ENCODE measurements at regions not wholly inside any gene's neighbourhood (a gene's known extent, or its start where the extent isn't known, plus 50 kb on each side); places are given as distances from the start of the nearest gene placed in this dataset.

GRCh38 chr10:6657669-6658068, 77.6 kb upstream of the PRKCQ start:
- H3K27me3 ChIP-seq (ENCODE audit: insufficient read depth, low read length), result no peaks in the 10 kb centered on the region
- no peak overlapping the region for H3K4me2 ChIP-seq (ENCODE audit: insufficient read depth, low read length)
- no peaks in the 10 kb centered on the region for H4K20me1 ChIP-seq (ENCODE audit: insufficient read depth, low read length)
- H3K4me3 ChIP-seq (ENCODE audit: insufficient read depth, low read length), result no peak overlapping the region
- TF ChIP-seq, protein P1, sequence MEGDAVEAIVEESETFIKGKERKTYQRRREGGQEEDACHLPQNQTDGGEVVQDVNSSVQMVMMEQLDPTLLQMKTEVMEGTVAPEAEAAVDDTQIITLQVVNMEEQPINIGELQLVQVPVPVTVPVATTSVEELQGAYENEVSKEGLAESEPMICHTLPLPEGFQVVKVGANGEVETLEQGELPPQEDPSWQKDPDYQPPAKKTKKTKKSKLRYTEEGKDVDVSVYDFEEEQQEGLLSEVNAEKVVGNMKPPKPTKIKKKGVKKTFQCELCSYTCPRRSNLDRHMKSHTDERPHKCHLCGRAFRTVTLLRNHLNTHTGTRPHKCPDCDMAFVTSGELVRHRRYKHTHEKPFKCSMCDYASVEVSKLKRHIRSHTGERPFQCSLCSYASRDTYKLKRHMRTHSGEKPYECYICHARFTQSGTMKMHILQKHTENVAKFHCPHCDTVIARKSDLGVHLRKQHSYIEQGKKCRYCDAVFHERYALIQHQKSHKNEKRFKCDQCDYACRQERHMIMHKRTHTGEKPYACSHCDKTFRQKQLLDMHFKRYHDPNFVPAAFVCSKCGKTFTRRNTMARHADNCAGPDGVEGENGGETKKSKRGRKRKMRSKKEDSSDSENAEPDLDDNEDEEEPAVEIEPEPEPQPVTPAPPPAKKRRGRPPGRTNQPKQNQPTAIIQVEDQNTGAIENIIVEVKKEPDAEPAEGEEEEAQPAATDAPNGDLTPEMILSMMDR (IDR thresholded peaks at IDR 0.05; ENCODE audit: extremely low read depth, low read depth, low read length), result no peak
- H2AFZ ChIP-seq (ENCODE audit: low read length), result no peak overlapping the region
- no peaks in the 10 kb centered on the region for H3K36me3 ChIP-seq (ENCODE audit: insufficient read depth, low read length)
- no peaks in the 10 kb centered on the region for H3K4me1 ChIP-seq (ENCODE audit: insufficient read depth, low read length)
- no peaks in the 10 kb centered on the region for H3K9me3 ChIP-seq (ENCODE audit: low read depth, low read length)
- no peaks in the 10 kb centered on the region for H3K79me2 ChIP-seq (ENCODE audit: insufficient read depth, low read length)
- H3K27ac ChIP-seq (ENCODE audit: low read depth, low read length), result no peak overlapping the region
- no peak for DNase-seq (ENCODE audit: insufficient read length, low spot score, missing footprints)

- no peaks in the 10 kb centered on the region for H3K9me3 ChIP-seq (ENCODE audit: low read depth, low read length)
- no peak overlapping the region for H3K4me2 ChIP-seq (ENCODE audit: insufficient read depth, low read length)
- no peak overlapping the region for H3K4me3 ChIP-seq (ENCODE audit: insufficient read depth, low read length)
- no peaks in the 10 kb centered on the region for H3K4me1 ChIP-seq (ENCODE audit: insufficient read depth, low read length)
- TF ChIP-seq, protein P1 (IDR thresholded peaks at IDR 0.05; ENCODE audit: extremely low read depth, low read depth, low read length), result no peak
- no peaks in the 10 kb centered on the region for H3K36me3 ChIP-seq (ENCODE audit: insufficient read depth, low read length)
- H3K79me2 ChIP-seq (ENCODE audit: insufficient read depth, low read length), result no peaks in the 10 kb centered on the region
- no peak for DNase-seq (ENCODE audit: insufficient read length, low spot score, missing footprints)
- no peak overlapping the region for H2AFZ ChIP-seq (ENCODE audit: low read length)
- H4K20me1 ChIP-seq (ENCODE audit: insufficient read depth, low read length), result no peaks in the 10 kb centered on the region
- no peaks in the 10 kb centered on the region for H3K27me3 ChIP-seq (ENCODE audit: insufficient read depth, low read length)
- no peak overlapping the region for H3K27ac ChIP-seq (ENCODE audit: low read depth, low read length)
Measured at GRCh38 chr10:6657196-6657595, 77.1 kb upstream of the PRKCQ start.

DNA sequence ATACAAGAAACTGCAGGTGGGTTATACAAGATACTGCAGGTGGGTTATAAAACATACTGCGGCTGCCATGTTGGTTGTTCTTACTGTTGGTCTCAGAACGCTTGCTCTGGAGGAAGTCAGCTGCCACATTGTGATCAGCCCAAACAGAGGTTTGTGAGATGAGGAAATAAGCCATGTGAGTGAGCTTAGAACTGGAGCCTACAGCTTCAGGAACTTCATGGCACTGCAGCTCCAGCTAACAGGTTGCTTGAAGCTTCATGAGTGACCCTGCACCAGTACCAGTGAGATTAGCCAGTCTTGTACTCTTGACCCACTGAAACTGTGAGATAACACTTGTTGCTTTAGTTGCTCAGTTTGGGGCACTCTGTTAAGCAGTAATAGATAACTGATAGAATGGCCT, 74.5 kb upstream of the PRKCQ start:
- Histone ChIP-seq H2AFZ (ENCODE audit: low read length) (no peak overlapping the region), H3K27ac (ENCODE audit: low read depth, low read length) (no peak overlapping the region), H3K4me3 (ENCODE audit: insufficient read depth, low read length) (no peak overlapping the region), H3K36me3 (ENCODE audit: insufficient read depth, low read length) (no peaks in the 10 kb centered on the region), H3K9me3 (ENCODE audit: low read depth, low read length) (no peaks in the 10 kb centered on the region), H3K79me2 (ENCODE audit: insufficient read depth, low read length) (no peaks in the 10 kb centered on the region), H3K4me2 (ENCODE audit: insufficient read depth, low read length) (no peak overlapping the region), H3K27me3 (ENCODE audit: insufficient read depth, low read length) (no peaks in the 10 kb centered on the region), H3K4me1 (ENCODE audit: insufficient read depth, low read length) (no peaks in the 10 kb centered on the region), H4K20me1 (ENCODE audit: insufficient read depth, low read length) (no peaks in the 10 kb centered on the region)
- TF ChIP-seq, protein P1 (IDR thresholded peaks at IDR 0.05; ENCODE audit: extremely low read depth, low read depth, low read length), result no peak
- DNase-seq (ENCODE audit: insufficient read length, low spot score, missing footprints), result no peak

- Histone ChIP-seq H3K79me2 (ENCODE audit: insufficient read depth, low read length) (no peaks in the 10 kb centered on the region), H3K36me3 (ENCODE audit: insufficient read depth, low read length) (no peaks in the 10 kb centered on the region), H3K4me2 (ENCODE audit: insufficient read depth, low read length) (no peak overlapping the region), H3K4me3 (ENCODE audit: insufficient read depth, low read length) (no peak overlapping the region), H3K9me3 (ENCODE audit: low read depth, low read length) (no peaks in the 10 kb centered on the region), H3K27ac (ENCODE audit: low read depth, low read length) (no peak overlapping the region), H3K4me1 (ENCODE audit: insufficient read depth, low read length) (no peaks in the 10 kb centered on the region), H2AFZ (ENCODE audit: low read length) (no peak overlapping the region), H3K27me3 (ENCODE audit: insufficient read depth, low read length) (no peaks in the 10 kb centered on the region), H4K20me1 (ENCODE audit: insufficient read depth, low read length) (no peaks in the 10 kb centered on the region)
- DNase-seq (ENCODE audit: insufficient read length, low spot score, missing footprints), result no peak
- TF ChIP-seq, protein P1 (IDR thresholded peaks at IDR 0.05; ENCODE audit: extremely low read depth, low read depth, low read length), result no peak
Measured at GRCh38 chr10:6650586-6650985, 70.5 kb upstream of the PRKCQ start.

All from osteoblast (primary cell).